BLaER1 treated with 17β-estradiol and CSF1 and Interleukin-3, amounts not matched to agents 10 nM and 100 nM (cell line): ENCODE measurements at regions not wholly inside any gene's neighbourhood (a gene's known extent, or its start where the extent isn't known, plus 50 kb on each side); places are given as distances from the start of the nearest gene placed in this dataset.

ENCODE experiments used
- H3K27ac ChIP-seq, 11 experiments: shearing (Covaris generic); formaldehyde crosslinking; 2 replicates each; pipeline ENCODE4 v1.8.1; 2022
- H3K27me3 ChIP-seq, 11 experiments: shearing (Covaris generic); formaldehyde crosslinking; 2 replicates each; pipeline ENCODE4 v1.8.1; 2022
- H3K36me3 ChIP-seq, 11 experiments: shearing (Covaris generic); formaldehyde crosslinking; 2 replicates each; pipeline ENCODE4 v1.8.1; 2022
- H3K4me1 ChIP-seq, 10 experiments: shearing (Covaris generic); formaldehyde crosslinking; 2 replicates each; pipeline ENCODE4 v1.8.1; 2022
- H3K4me2 ChIP-seq, 11 experiments: shearing (Covaris generic); formaldehyde crosslinking; 2 replicates each; pipeline ENCODE4 v1.8.1; 2022
- H3K4me3 ChIP-seq, 10 experiments: shearing (Covaris generic); formaldehyde crosslinking; 2 replicates each; pipeline ENCODE4 v1.8.1; 2022
- H3K9ac ChIP-seq, 11 experiments: shearing (Covaris generic); formaldehyde crosslinking; 2 replicates each; pipeline ENCODE4 v1.8.1; 2022
- H3K9me3 ChIP-seq, 11 experiments: shearing (Covaris generic); formaldehyde crosslinking; replicated peaks in 1 of 11; 2 replicates each; pipeline ENCODE4 v1.8.1; 2022
- H4K20me1 ChIP-seq, 11 experiments: shearing (Covaris generic); formaldehyde crosslinking; 2 replicates each; pipeline ENCODE4 v1.8.1; 2022
- Cebpa-rat ChIP-seq, 11 experiments: shearing (Covaris generic); IDR thresholded peaks; 2 replicates each; pipeline ENCODE4 v1.8.1; 2022

DNA sequence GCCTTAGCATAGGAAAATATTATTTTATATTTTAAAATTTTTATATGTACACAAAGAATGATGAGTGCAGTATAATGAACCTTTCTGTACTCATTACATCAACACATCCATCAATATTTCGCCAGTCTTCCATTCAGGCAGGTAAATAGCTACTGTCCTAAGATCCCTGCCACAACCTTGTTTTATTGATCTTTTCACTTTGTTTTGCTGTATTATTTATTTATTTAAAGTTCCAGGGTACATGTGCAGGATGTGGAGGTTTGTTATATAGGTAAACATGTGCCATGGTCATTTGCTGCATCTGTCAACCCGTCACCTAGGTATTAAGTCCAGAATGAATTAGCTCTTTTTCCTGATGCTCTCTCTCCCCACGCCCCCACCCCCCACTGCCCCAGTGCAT, 64.6 kb downstream of the INHBB start:
- Histone ChIP-seq H3K9me3 (peaks cover 21 to 45% (median 32%) of the 10 kb centered on the region in 11 experiments), H3K27me3 (no peaks in the 10 kb centered on the region), H3K4me1 (no peaks in the 10 kb centered on the region), H3K36me3 (no peaks in the 10 kb centered on the region), H3K27ac (no peak overlapping the region), H3K4me3 (no peak overlapping the region), H4K20me1 (no peaks in the 10 kb centered on the region), H3K4me2 (no peak overlapping the region), H3K9ac (no peak overlapping the region)
- TF ChIP-seq Cebpa-rat (IDR thresholded peaks at IDR 0.05): no peak

- Histone ChIP-seq H3K36me3 (no peaks in the 10 kb centered on the region), H3K4me1 (no peaks in the 10 kb centered on the region), H3K4me3 (no peak overlapping the region), H3K9me3 (peaks cover 2 to 23% (median 10%) of the 10 kb centered on the region in 11 experiments), H3K27me3 (no peaks in the 10 kb centered on the region), H3K4me2 (no peak overlapping the region), H3K9ac (no peak overlapping the region), H3K27ac (no peak overlapping the region), H4K20me1 (no peaks in the 10 kb centered on the region)
- TF ChIP-seq Cebpa-rat (IDR thresholded peaks at IDR 0.05): no peak
Observed at GRCh38 chr2:120415060-120415459, 69.1 kb downstream of the INHBB start.

- Histone ChIP-seq H3K27me3 (no peaks in the 10 kb centered on the region), H4K20me1 (no peaks in the 10 kb centered on the region), H3K4me2 (no peak overlapping the region), H3K9ac (no peak overlapping the region), H3K4me1 (no peaks in the 10 kb centered on the region), H3K9me3 (peaks cover 0 to 14% (median 6%) of the 10 kb centered on the region in 11 experiments; a peak in 12 of 22 replicates), H3K27ac (no peak overlapping the region), H3K4me3 (no peak overlapping the region), H3K36me3 (no peaks in the 10 kb centered on the region)
- TF ChIP-seq Cebpa-rat (IDR thresholded peaks at IDR 0.05): no peak
Observed at GRCh38 chr2:120415728-120416509, 70.0 kb downstream of the INHBB start.

- Histone ChIP-seq H3K4me2 (no peak overlapping the region), H3K36me3 (no peaks in the 10 kb centered on the region), H3K4me1 (no peaks in the 10 kb centered on the region), H3K27ac (no peak overlapping the region), H4K20me1 (no peaks in the 10 kb centered on the region), H3K9me3 (no peaks in the 10 kb centered on the region), H3K27me3 (no peaks in the 10 kb centered on the region), H3K4me3 (no peak overlapping the region), H3K9ac (no peak overlapping the region)
- TF ChIP-seq Cebpa-rat (IDR thresholded peaks at IDR 0.05): no peak
Observed at GRCh38 chr2:120418174-120418787, 72.3 kb downstream of the INHBB start.

GRCh38 chr2:120419073-120419472, 73.1 kb downstream of the INHBB start:
- Histone ChIP-seq H3K9me3 (no peaks in the 10 kb centered on the region), H3K36me3 (no peaks in the 10 kb centered on the region), H3K27me3 (no peaks in the 10 kb centered on the region), H3K4me1 (no peaks in the 10 kb centered on the region), H3K9ac (no peak overlapping the region), H3K4me2 (no peak overlapping the region), H3K4me3 (no peak overlapping the region), H3K27ac (no peak overlapping the region), H4K20me1 (no peaks in the 10 kb centered on the region)
- no peak for TF ChIP-seq Cebpa-rat (IDR thresholded peaks at IDR 0.05)

- TF ChIP-seq Cebpa-rat (IDR thresholded peaks at IDR 0.05): no peak
- Histone ChIP-seq H4K20me1 (no peaks in the 10 kb centered on the region), H3K27me3 (no peaks in the 10 kb centered on the region), H3K4me3 (no peak overlapping the region), H3K36me3 (no peaks in the 10 kb centered on the region), H3K27ac (no peak overlapping the region), H3K4me2 (no peak overlapping the region), H3K4me1 (no peaks in the 10 kb centered on the region), H3K9ac (no peak overlapping the region), H3K9me3 (no peaks in the 10 kb centered on the region)
Observed at GRCh38 chr2:120419955-120420354, 74.0 kb downstream of the INHBB start.

GRCh38 chr2:120421126-120421829, 75.3 kb downstream of the INHBB start:
- Histone ChIP-seq H3K27me3 (no peaks in the 10 kb centered on the region), H3K4me1 (no peaks in the 10 kb centered on the region), H3K9ac (no peak overlapping the region), H3K9me3 (no peaks in the 10 kb centered on the region), H3K4me2 (no peak overlapping the region), H3K27ac (no peak overlapping the region), H3K36me3 (no peaks in the 10 kb centered on the region), H3K4me3 (no peak overlapping the region), H4K20me1 (no peaks in the 10 kb centered on the region)
- no peak for TF ChIP-seq Cebpa-rat (IDR thresholded peaks at IDR 0.05)

DNA sequence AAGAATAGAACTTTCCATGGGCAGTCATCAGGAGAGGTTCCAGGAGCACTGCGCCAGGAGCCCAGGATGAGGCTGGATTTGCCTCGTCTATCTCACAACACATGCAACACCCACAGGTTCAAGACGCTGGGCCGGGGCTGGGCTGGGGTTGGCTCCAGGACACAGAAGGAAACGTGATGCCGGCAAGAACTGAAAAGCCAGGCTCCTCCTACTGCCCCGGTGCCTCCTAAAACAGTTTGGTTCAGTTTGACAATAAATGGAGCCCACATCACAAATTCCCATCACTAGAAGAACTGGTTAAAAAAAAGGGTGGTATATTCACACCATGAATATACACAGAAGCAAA, 75.9 kb downstream of the INHBB start:
- H3K27me3 ChIP-seq: no peaks in the 10 kb centered on the region
- H3K4me2 ChIP-seq: no peak overlapping the region
- no peaks in the 10 kb centered on the region for H3K4me1 ChIP-seq
- H3K27ac ChIP-seq: no peak overlapping the region
- H3K9ac ChIP-seq: no peak overlapping the region
- TF ChIP-seq Cebpa-rat (IDR thresholded peaks at IDR 0.05): no peak
- H3K9me3 ChIP-seq: no peaks in the 10 kb centered on the region
- H3K4me3 ChIP-seq: no peak overlapping the region
- no peaks in the 10 kb centered on the region for H4K20me1 ChIP-seq
- no peaks in the 10 kb centered on the region for H3K36me3 ChIP-seq

DNA sequence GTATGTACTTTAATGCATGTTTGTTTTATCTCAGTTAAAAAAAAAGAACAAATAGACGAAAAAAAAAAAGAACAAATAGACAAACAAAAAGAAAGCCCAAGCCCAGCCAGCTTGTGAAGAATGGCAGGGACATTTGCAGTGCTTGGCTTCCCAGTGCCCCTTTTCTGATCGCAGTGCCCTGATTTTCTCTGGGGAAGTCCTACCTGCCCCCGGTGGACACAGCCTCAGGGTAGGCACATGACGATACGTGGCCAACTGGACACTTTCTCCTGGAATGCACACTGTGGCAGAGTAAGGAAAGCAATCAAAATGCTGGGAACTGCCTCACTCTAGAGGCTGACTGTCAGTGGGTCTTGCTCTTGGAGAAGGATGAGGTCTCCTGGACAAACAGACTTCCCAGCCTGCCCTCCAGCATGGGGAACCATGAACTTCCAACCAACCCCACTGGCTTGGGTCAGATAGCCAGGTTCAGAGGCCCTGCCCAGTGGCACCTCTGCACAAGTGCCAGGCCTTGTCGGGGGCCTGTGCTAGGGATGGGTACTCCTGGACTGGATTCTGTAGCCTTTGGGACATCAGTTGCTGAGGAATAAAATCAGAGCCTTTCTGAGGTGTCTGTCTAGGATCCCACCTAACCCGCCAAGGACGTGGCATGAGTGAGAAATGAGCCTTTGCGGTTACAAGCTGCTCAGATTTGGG, 76.7 kb downstream of the INHBB start:
- Histone ChIP-seq H3K27ac (no peak overlapping the region), H3K4me2 (no peak overlapping the region), H3K4me3 (no peak overlapping the region), H3K27me3 (no peaks in the 10 kb centered on the region), H4K20me1 (no peaks in the 10 kb centered on the region), H3K9me3 (no peaks in the 10 kb centered on the region), H3K4me1 (no peaks in the 10 kb centered on the region), H3K36me3 (no peaks in the 10 kb centered on the region), H3K9ac (no peak overlapping the region)
- TF ChIP-seq Cebpa-rat (IDR thresholded peaks at IDR 0.05): no peak
